HepG2 (cell line): ENCODE measurements at regions not wholly inside any gene's neighbourhood (a gene's known extent, or its start where the extent isn't known, plus 50 kb on each side); places are given as distances from the start of the nearest gene placed in this dataset.

Source experiments
- FOXK2 ChIP-seq: fragments of 450-650 bp; IDR thresholded peaks from 2 replicates; pipeline ENCODE4 v1.6.1; 2016
- GTF2F1 ChIP-seq: fragments of 150-350 bp; IDR thresholded peaks from 2 replicates; pipeline ENCODE4 v1.6.1; 2014; ENCODE audit warnings: low read length
- POLR2A ChIP-seq, 2 experiments: IDR thresholded peaks; 2 replicates each; pipeline ENCODE4 v1.6.1; 2011; ENCODE audit warnings: low read depth in 2 of 2, low read length in 2 of 2, mild to moderate bottlenecking in 1 of 2, moderate library complexity in 1 of 2; ENCODE audit not compliant: insufficient read depth in 1 of 2
- RELA ChIP-seq: sonication (generic); formaldehyde crosslinking; IDR thresholded peaks from 2 replicates; pipeline ENCODE4 v1.4.0; 2020; ENCODE audit warnings: missing genetic modification reagents

DNA sequence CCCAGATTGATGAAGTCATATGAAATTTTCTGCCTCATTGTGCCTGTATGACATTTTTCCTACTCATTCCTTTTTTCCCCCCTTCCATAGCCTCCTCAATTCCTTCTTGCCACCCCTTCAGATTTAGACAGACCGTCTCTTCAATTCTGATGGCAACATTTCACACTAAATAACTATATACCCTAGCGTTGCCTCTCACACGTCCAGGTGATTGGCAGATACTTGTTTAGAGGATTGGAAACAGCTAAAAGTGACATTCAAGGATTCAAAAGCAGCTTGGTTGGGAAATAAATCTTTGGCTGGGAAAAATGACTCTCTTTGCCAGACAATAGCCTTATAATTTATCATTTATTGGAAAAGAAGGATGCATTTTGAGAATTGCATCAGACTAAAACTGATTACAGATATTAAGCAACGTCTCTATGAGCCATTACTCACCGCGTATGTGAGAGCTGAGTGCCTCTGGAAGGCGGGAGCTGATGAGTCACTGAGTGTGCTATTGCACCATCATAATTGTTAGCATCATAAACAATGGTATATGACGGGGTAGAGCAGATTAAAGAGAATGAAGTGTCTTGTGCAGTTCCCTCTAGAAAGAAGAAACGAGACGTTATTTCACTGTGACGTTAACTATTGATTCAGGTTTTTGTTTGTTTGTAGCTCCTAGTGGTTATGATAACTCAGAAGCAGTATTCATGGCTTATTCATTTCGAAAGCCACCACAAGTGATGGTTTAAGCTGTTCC lies 61.1 kb upstream of the FAM216B start:
- TF ChIP-seq GTF2F1 (no peak), POLR2A (IDR thresholded peaks at IDR 0.05; ENCODE audit: insufficient read depth in 1 of 2, low read depth in 2 of 2, low read length in 2 of 2) (no peak), RELA (CRISPR knock-in tag) (no peak), FOXK2 (no peak)
